ENCODE measurements at regions not wholly inside any gene's neighbourhood (a gene's known extent, or its start where the extent isn't known, plus 50 kb on each side); places are given as distances from the start of the nearest gene placed in this dataset.

DNA sequence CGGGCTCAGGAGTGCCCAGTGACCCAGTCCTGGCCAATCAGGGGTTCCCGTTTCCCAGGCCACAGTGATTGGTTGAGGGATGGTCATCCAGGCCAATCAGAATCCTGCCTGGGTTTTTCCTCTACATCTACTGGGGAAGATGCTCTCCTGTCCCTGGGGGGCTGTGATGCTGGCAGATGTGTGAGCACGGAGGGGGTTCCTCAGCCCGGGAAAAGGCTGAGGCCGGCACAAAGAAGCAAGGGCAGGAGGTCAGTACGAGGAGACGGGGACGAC is 171.2 kb downstream of the CTTN start:
- TF ChIP-seq POLR2A (IDR thresholded peaks at IDR 0.05; ENCODE audit: low read length) (no peak), GATA1 (IDR thresholded peaks at IDR 0.05; ENCODE audit: low read depth, low read length) (no peak)

Measured in erythroblast (primary cell).